ENCODE measurements at regions not wholly inside any gene's neighbourhood (a gene's known extent, or its start where the extent isn't known, plus 50 kb on each side); places are given as distances from the start of the nearest gene placed in this dataset.

DNA sequence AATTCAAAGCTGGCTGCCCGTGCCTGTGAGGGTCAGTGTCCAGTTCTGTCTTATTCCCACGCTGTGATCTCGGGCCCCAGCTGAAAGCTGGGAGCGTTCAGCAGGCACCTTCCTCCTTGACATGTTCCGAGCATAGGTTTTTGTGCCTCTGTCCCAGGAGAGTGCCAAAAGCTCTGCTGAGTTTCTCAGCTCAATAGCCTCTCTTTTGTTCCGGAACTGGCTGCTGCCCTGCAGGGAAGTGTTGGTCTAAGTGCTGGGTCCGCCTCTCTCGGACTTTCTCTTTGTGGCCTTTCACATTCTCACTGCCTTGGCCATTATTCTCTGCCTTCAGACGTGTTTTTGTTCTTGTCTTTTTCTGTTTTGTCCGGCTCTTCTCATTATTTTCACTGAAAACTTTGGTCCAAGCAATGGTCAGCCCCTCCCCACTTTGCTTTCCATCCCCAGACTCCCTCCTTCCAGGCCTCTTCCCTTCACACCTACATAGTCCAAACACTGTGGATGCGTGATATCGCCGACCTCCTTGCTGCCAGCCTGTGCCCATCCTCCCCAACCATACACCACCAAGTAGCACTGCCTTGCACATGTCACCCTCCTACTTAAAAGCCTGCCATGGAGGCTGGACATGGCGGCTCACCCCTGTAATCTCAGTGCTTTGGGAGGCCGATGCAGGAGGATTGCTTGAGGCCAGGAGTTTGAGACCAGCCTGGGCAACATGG lies 233.8 kb downstream of the RHOU start:
- no peak for TF ChIP-seq EZH2phosphoT487 (IDR thresholded peaks at IDR 0.05; ENCODE audit: low read depth)
- TF ChIP-seq CTCF (IDR thresholded peaks at IDR 0.05; ENCODE audit: low read depth, low read length) = no peak

All from OCI-LY3 (cell line).